ENCODE measurements at regions not wholly inside any gene's neighbourhood (a gene's known extent, or its start where the extent isn't known, plus 50 kb on each side); places are given as distances from the start of the nearest gene placed in this dataset.

- TF ChIP-seq CTCF (IDR thresholded peaks at IDR 0.05) (no peak), POLR2A (IDR thresholded peaks at IDR 0.05) (no peak)
Measured at GRCh38 chr12:104896146-104896545, 61.9 kb downstream of the SLC41A2 start.

All from upper lobe of left lung (tissue), 4 donors.